ENCODE measurements at regions not wholly inside any gene's neighbourhood (a gene's known extent, or its start where the extent isn't known, plus 50 kb on each side); places are given as distances from the start of the nearest gene placed in this dataset.

GRCh38 chr2:6452702-6453481 is 412.8 kb downstream of the CMPK2 start:
- intact Hi-C loops (cut with DNase I; ENCODE audit: low total_unique reads) = no loop called here
- H3K4me1 ChIP-seq = no peaks in the 10 kb centered on the region
- WGBS, 5 donors = 85 to 96% (median 90%) methylated on average over 4 of the region's 4 CpGs
- H3K27ac ChIP-seq = no peak overlapping the region
- no peak overlapping the region for H3K4me3 ChIP-seq
- H3K9me3 ChIP-seq = no peaks in the 10 kb centered on the region
- no peaks in the 10 kb centered on the region for H3K27me3 ChIP-seq
- DNase-seq = no peak
- H3K36me3 ChIP-seq = no peaks in the 10 kb centered on the region
- TF ChIP-seq POLR2A (IDR thresholded peaks at IDR 0.05) = no peak
- no peak for TF ChIP-seq POLR2AphosphoS5 (IDR thresholded peaks at IDR 0.05)
- TF ChIP-seq EP300 (IDR thresholded peaks at IDR 0.05) = no peak
- no peak for TF ChIP-seq CTCF (IDR thresholded peaks at IDR 0.05)

GRCh38 chr2:6454286-6454990 is 411.3 kb downstream of the CMPK2 start:
- Histone ChIP-seq H3K36me3 (no peaks in the 10 kb centered on the region), H3K27ac (no peak overlapping the region), H3K4me3 (no peak overlapping the region), H3K27me3 (no peaks in the 10 kb centered on the region), H3K4me1 (no peaks in the 10 kb centered on the region), H3K9me3 (no peaks in the 10 kb centered on the region)
- no peak for DNase-seq
- 68 to 90% (median 83%) methylated on average over 1 of the region's 1 CpG for WGBS, 5 donors
- no peak for TF ChIP-seq CTCF (IDR thresholded peaks at IDR 0.05)
- no peak for TF ChIP-seq POLR2AphosphoS5 (IDR thresholded peaks at IDR 0.05)
- TF ChIP-seq EP300 (IDR thresholded peaks at IDR 0.05) = no peak
- intact Hi-C loops (cut with DNase I; ENCODE audit: low total_unique reads) = no loop called here

GRCh38 chr2:6459138-6459537 is 406.6 kb downstream of the CMPK2 start:
- WGBS, 5 donors = 92 to 97% (median 93%) methylated on average over 6 to 13 of the region's 13 CpGs
- intact Hi-C loops (cut with DNase I; ENCODE audit: low total_unique reads) = no loop called here
- no peaks in the 10 kb centered on the region for H3K27me3 ChIP-seq
- H3K9me3 ChIP-seq = no peaks in the 10 kb centered on the region
- no peaks in the 10 kb centered on the region for H3K4me1 ChIP-seq
- TF ChIP-seq POLR2A (IDR thresholded peaks at IDR 0.05) = no peak
- no peak for TF ChIP-seq CTCF (IDR thresholded peaks at IDR 0.05)
- TF ChIP-seq POLR2AphosphoS5 (IDR thresholded peaks at IDR 0.05) = no peak
- no peak for TF ChIP-seq EP300 (IDR thresholded peaks at IDR 0.05)
- no peak for DNase-seq
- H3K36me3 ChIP-seq = no peaks in the 10 kb centered on the region
- no peak overlapping the region for H3K4me3 ChIP-seq
- no peak overlapping the region for H3K27ac ChIP-seq

GRCh38 chr2:6470518-6470917 is 395.2 kb downstream of the CMPK2 start:
- intact Hi-C loops (cut with DNase I; ENCODE audit: low total_unique reads) = no loop called here
- TF ChIP-seq POLR2AphosphoS5 (IDR thresholded peaks at IDR 0.05) = no peak
- TF ChIP-seq POLR2A (IDR thresholded peaks at IDR 0.05) = no peak
- no peak for TF ChIP-seq CTCF (IDR thresholded peaks at IDR 0.05)
- TF ChIP-seq EP300 (IDR thresholded peaks at IDR 0.05) = no peak
- no peaks in the 10 kb centered on the region for H3K36me3 ChIP-seq
- no peaks in the 10 kb centered on the region for H3K4me1 ChIP-seq
- peaks cover 0 to 4% (median 2%) of the 10 kb centered on the region in 4 donors for H3K9me3 ChIP-seq
- DNase-seq = no peak
- no peak overlapping the region for H3K4me3 ChIP-seq
- H3K27ac ChIP-seq = no peak overlapping the region
- WGBS, 5 donors = 25 to 50% (median 37%) methylated on average over 1 of the region's 1 CpG; no CpG with 5 or more reads in 1 of the 5 donors
- H3K27me3 ChIP-seq = no peaks in the 10 kb centered on the region
